Osteoblast (primary cell): ENCODE measurements at regions not wholly inside any gene's neighbourhood (a gene's known extent, or its start where the extent isn't known, plus 50 kb on each side); places are given as distances from the start of the nearest gene placed in this dataset.

ENCODE experiments used
- DNase-seq: peaks from one replicate; pipeline ENCODE4 v3.0.0; 2011; ENCODE audit warnings: low spot score, mixed read lengths; ENCODE audit not compliant: insufficient read length; ENCODE audit errors: missing footprints
- H2AFZ ChIP-seq: 2 replicates; pipeline ENCODE4 v1.6.0; 2011; ENCODE audit warnings: mild to moderate bottlenecking, low read length
- H3K27ac ChIP-seq: 2 replicates; pipeline ENCODE4 v1.5.1; 2011; ENCODE audit warnings: mild to moderate bottlenecking, low read depth, low read length, moderate library complexity
- H3K27me3 ChIP-seq: 2 replicates; pipeline ENCODE4 v1.6.0; 2012; ENCODE audit warnings: mild to moderate bottlenecking, control low read depth, inconsistent platforms, low read length, moderate library complexity; ENCODE audit not compliant: insufficient read depth
- H3K36me3 ChIP-seq: 2 replicates; pipeline ENCODE4 v1.5.1; 2011; ENCODE audit warnings: mild to moderate bottlenecking, low read length, control low read depth, moderate library complexity; ENCODE audit not compliant: insufficient read depth
- H3K4me1 ChIP-seq: 2 replicates; pipeline ENCODE4 v1.5.1; 2011; ENCODE audit warnings: mild to moderate bottlenecking, low read length, control low read depth, moderate library complexity; ENCODE audit not compliant: insufficient read depth
- H3K4me2 ChIP-seq: 2 replicates; pipeline ENCODE4 v1.6.0; 2011; ENCODE audit warnings: mild to moderate bottlenecking, low read length; ENCODE audit not compliant: insufficient read depth
- H3K4me3 ChIP-seq: fragments of 200-600 bp; sonication (generic); 3 replicates; pipeline ENCODE4 v1.5.1; 2012; ENCODE audit warnings: mild to moderate bottlenecking, low read length, inconsistent platforms; ENCODE audit not compliant: insufficient read depth
- H3K79me2 ChIP-seq: 2 replicates; pipeline ENCODE4 v1.6.0; 2012; ENCODE audit warnings: mild to moderate bottlenecking, low read length, control low read depth, inconsistent platforms; ENCODE audit not compliant: insufficient read depth
- H3K9me3 ChIP-seq: 2 replicates; pipeline ENCODE4 v1.5.1; 2011; ENCODE audit warnings: low read depth, low read length, control low read depth
- H4K20me1 ChIP-seq: 2 replicates; pipeline ENCODE4 v1.6.0; 2012; ENCODE audit warnings: mild to moderate bottlenecking, low read length, control low read depth; ENCODE audit not compliant: insufficient read depth
- CTCF ChIP-seq: IDR thresholded peaks from 2 replicates; pipeline ENCODE4 v1.5.1; 2011; ENCODE audit warnings: mild to moderate bottlenecking, low read depth, low read length, moderate library complexity; ENCODE audit errors: extremely low read depth

GRCh38 chr5:42887097-42887496 lies 75.4 kb upstream of the SELENOP start:
- Histone ChIP-seq H3K4me2 (no peak overlapping the region), H3K9me3 (no peaks in the 10 kb centered on the region), H3K4me1 (no peaks in the 10 kb centered on the region), H3K27ac (no peak overlapping the region), H2AFZ (no peak overlapping the region), H3K27me3 (peaks cover 5% of the 10 kb centered on the region), H3K79me2 (no peaks in the 10 kb centered on the region), H4K20me1 (no peaks in the 10 kb centered on the region), H3K4me3 (no peak overlapping the region), H3K36me3 (no peaks in the 10 kb centered on the region)
- DNase-seq, result no peak
- no peak for TF ChIP-seq CTCF

GRCh38 chr5:42886635-42887034 lies 74.9 kb upstream of the SELENOP start:
- H3K27ac ChIP-seq, result no peak overlapping the region
- no peaks in the 10 kb centered on the region for H3K4me1 ChIP-seq
- no peak overlapping the region for H2AFZ ChIP-seq
- no peaks in the 10 kb centered on the region for H3K36me3 ChIP-seq
- H3K79me2 ChIP-seq, result no peaks in the 10 kb centered on the region
- no peak overlapping the region for H3K4me3 ChIP-seq
- H3K27me3 ChIP-seq, result peaks cover 5% of the 10 kb centered on the region
- no peak for TF ChIP-seq CTCF
- no peak for DNase-seq
- H3K4me2 ChIP-seq, result no peak overlapping the region
- no peaks in the 10 kb centered on the region for H3K9me3 ChIP-seq
- no peaks in the 10 kb centered on the region for H4K20me1 ChIP-seq

- H2AFZ ChIP-seq, result no peak overlapping the region
- no peaks in the 10 kb centered on the region for H3K36me3 ChIP-seq
- no peaks in the 10 kb centered on the region for H3K9me3 ChIP-seq
- H3K4me2 ChIP-seq, result no peak overlapping the region
- H3K4me1 ChIP-seq, result no peaks in the 10 kb centered on the region
- peaks cover 5% of the 10 kb centered on the region for H3K27me3 ChIP-seq
- no peaks in the 10 kb centered on the region for H4K20me1 ChIP-seq
- no peak for DNase-seq
- no peaks in the 10 kb centered on the region for H3K79me2 ChIP-seq
- H3K27ac ChIP-seq, result no peak overlapping the region
- no peak overlapping the region for H3K4me3 ChIP-seq
- no peak for TF ChIP-seq CTCF
These were observed 72.6 kb upstream of the SELENOP start for GRCh38 chr5:42884326-42884725.

- Histone ChIP-seq H3K27ac (no peak overlapping the region), H3K4me3 (no peak overlapping the region), H3K36me3 (no peaks in the 10 kb centered on the region), H3K4me2 (no peak overlapping the region), H3K79me2 (no peaks in the 10 kb centered on the region), H4K20me1 (no peaks in the 10 kb centered on the region), H3K27me3 (peaks cover 5% of the 10 kb centered on the region), H3K4me1 (peaks cover under 1% of the 10 kb centered on the region), H3K9me3 (no peaks in the 10 kb centered on the region), H2AFZ (no peak overlapping the region)
- no peak for TF ChIP-seq CTCF
- no peak for DNase-seq
These were observed 69.9 kb upstream of the SELENOP start for GRCh38 chr5:42881416-42882117.
